HCT116 (cell line): ENCODE measurements at regions not wholly inside any gene's neighbourhood (a gene's known extent, or its start where the extent isn't known, plus 50 kb on each side); places are given as distances from the start of the nearest gene placed in this dataset.

ENCODE experiments used
- ATAC-seq: fragments of 200-7000 bp; cut with Tn5 transposase; 2 replicates; pipeline ENCODE4 v1.9.1; 2020; ENCODE audit warnings: mild to moderate bottlenecking, moderate library complexity
- BruUV-seq: library from RNA; stranded (reverse); fragments of 400-500 nt; replicated peaks from 2 replicates; lab custom pipeline; 2021; lab: Mats Ljungman, UMichigan
- CTCF ChIA-PET: fragments of 300-600 bp; sonication (Branson Sonifier 250); formaldehyde crosslinking; loops from one replicate; lab custom pipeline; 2021; ENCODE audit warnings: antibody characterized with exemption; lab: Charles Lee
- POLR2A ChIA-PET: fragments of 300-600, 350-600 bp; sonication (Branson Sonifier 250); formaldehyde crosslinking; loops from one replicate; lab custom pipeline; 2021; ENCODE audit warnings: antibody characterized with exemption; lab: Charles Lee
- RAD21 ChIA-PET, 2 experiments: fragments of 300-600 bp; sonication (Branson Sonifier 250); formaldehyde crosslinking; loops; one replicate each; lab custom pipeline; 2023; ENCODE audit warnings: low total read pairs in 2 of 2; ENCODE audit not compliant: uncharacterized antibody in 2 of 2, unreplicated experiment in 2 of 2, low non-redundant PET in 1 of 2; lab: Charles Lee
- DNase-seq: peaks from one replicate; pipeline ENCODE4 v3.0.0-alpha.2; 2010; ENCODE audit warnings: low read depth, low spot score
- H2AFZ ChIP-seq: fragments of 200-600 bp; shearing (Covaris generic), sonication (generic); 2 replicates; pipeline ENCODE4 v1.6.1; 2017; ENCODE audit warnings: low read depth, mixed run types, mixed read lengths, antibody characterized with exemption, low read length; ENCODE audit not compliant: poor library complexity, severe bottlenecking
- H3K27ac ChIP-seq: 2 replicates; pipeline ENCODE4 v1.5.1; 2012; ENCODE audit warnings: low read depth, low read length
- H3K27me3 ChIP-seq: fragments of 200-600 bp; sonication (generic); 2 replicates; pipeline ENCODE4 v1.6.1; 2016; ENCODE audit warnings: mixed run types, low read length, mixed read lengths; ENCODE audit not compliant: insufficient read depth
- H3K36me3 ChIP-seq, 2 experiments: fragments of 200-500 bp in 1 of 2; fragments of 200-600 bp in 1 of 2; sonication (Bioruptor generic) in 1 of 2; sonication (generic) in 1 of 2; 2 replicates each; pipeline versions ENCODE4 v1.5.1 to v1.6.1; 2014 to 2016; ENCODE audit warnings: low read length in 2 of 2, inconsistent platforms in 1 of 2, mixed read lengths in 1 of 2, mixed run types in 1 of 2; ENCODE audit not compliant: insufficient read depth in 2 of 2, control insufficient read depth in 1 of 2
- H3K4me1 ChIP-seq, 2 experiments: fragments of 200-600 bp in 1 of 2; sonication (generic) in 1 of 2; 2 replicates each; pipeline versions ENCODE4 v1.5.1 to v1.6.1; 2012 to 2017; ENCODE audit warnings: low read length in 2 of 2, inconsistent platforms in 1 of 2, mild to moderate bottlenecking in 1 of 2, mixed read lengths in 1 of 2, mixed run types in 1 of 2, moderate library complexity in 1 of 2; ENCODE audit not compliant: insufficient read depth in 2 of 2, control insufficient read depth in 1 of 2
- H3K4me2 ChIP-seq: fragments of 200-600 bp; sonication (generic); 2 replicates; pipeline ENCODE4 v1.6.1; 2017; ENCODE audit warnings: mixed run types, low read length, mixed read lengths
- H3K4me3 ChIP-seq, 2 experiments: fragments of 200-600 bp in 1 of 2; sonication (generic) in 1 of 2; replicated peaks in 1 of 2; 2 replicates each; pipeline ENCODE4 v1.5.1; 2011 to 2016; ENCODE audit warnings: low read length in 2 of 2, control low read depth in 1 of 2, low read depth in 1 of 2, mild to moderate bottlenecking in 1 of 2, mixed read lengths in 1 of 2, mixed run types in 1 of 2
- H3K79me2 ChIP-seq: fragments of 200-600 bp; sonication (generic); 2 replicates; pipeline ENCODE4 v1.6.1; 2017; ENCODE audit warnings: mild to moderate bottlenecking, mixed run types, low read length, moderate library complexity, mixed read lengths; ENCODE audit not compliant: insufficient read depth
- H3K9ac ChIP-seq: fragments of 200-600 bp; sonication (generic); 2 replicates; pipeline ENCODE4 v1.6.1; 2016; ENCODE audit warnings: low read length, mixed read lengths
- H3K9me2 ChIP-seq: fragments of 200-600 bp; sonication (generic), shearing (Covaris generic); 2 replicates; pipeline ENCODE4 v1.6.1; 2017; ENCODE audit warnings: mixed run types, mild to moderate bottlenecking, moderate library complexity; ENCODE audit not compliant: insufficient read depth
- H3K9me3 ChIP-seq, 2 experiments: fragments of 200-500 bp in 1 of 2; fragments of 200-600 bp in 1 of 2; sonication (Bioruptor generic) in 1 of 2; sonication (generic) in 1 of 2; 2 replicates each; pipeline ENCODE4 v1.6.1; 2014 to 2017; ENCODE audit warnings: low read length in 2 of 2, mixed read lengths in 2 of 2, inconsistent platforms in 1 of 2, low read depth in 1 of 2, mild to moderate bottlenecking in 1 of 2, mixed run types in 1 of 2, moderate library complexity in 1 of 2; ENCODE audit not compliant: control insufficient read depth in 1 of 2, insufficient read depth in 1 of 2
- H4K20me1 ChIP-seq: fragments of 200-600 bp; sonication (generic), shearing (Covaris generic); 2 replicates; pipeline ENCODE4 v1.6.1; 2017; ENCODE audit warnings: mixed run types, mild to moderate bottlenecking, moderate library complexity; ENCODE audit not compliant: insufficient read depth
- CBX3 ChIP-seq: IDR thresholded peaks from 2 replicates; pipeline ENCODE4 v1.6.1; 2012; ENCODE audit warnings: low read depth
- CTCF ChIP-seq, 3 experiments: fragments of 200-600 bp in 1 of 3; sonication (generic) in 1 of 3; IDR thresholded peaks in 2 of 3; conservative IDR thresholded peaks in 1 of 3; 2 replicates each; pipeline ENCODE4 v1.5.1; 2012 to 2017; ENCODE audit warnings: low read depth in 2 of 3, low read length in 2 of 3, antibody characterized with exemption in 1 of 3, borderline replicate concordance in 1 of 3, control low read depth in 1 of 3, mild to moderate bottlenecking in 1 of 3, mixed read lengths in 1 of 3, mixed run types in 1 of 3, moderate library complexity in 1 of 3; ENCODE audit not compliant: insufficient read depth in 1 of 3
- EGR1 ChIP-seq: IDR thresholded peaks from 2 replicates; pipeline ENCODE4 v1.6.1; 2012; ENCODE audit warnings: low read depth
- EZH2 ChIP-seq: fragments of 200-600 bp; sonication (generic); IDR thresholded peaks from 2 replicates; pipeline ENCODE4 v1.6.1; 2017; ENCODE audit warnings: antibody characterized with exemption, mixed run types
- FOSL1 ChIP-seq: IDR thresholded peaks from 2 replicates; pipeline ENCODE4 v1.6.1; 2012; ENCODE audit warnings: low read depth
- POLR2AphosphoS5 ChIP-seq: IDR thresholded peaks from 2 replicates; pipeline ENCODE4 v1.6.1; 2011; ENCODE audit warnings: mild to moderate bottlenecking, low read depth, low read length, moderate library complexity
- RAD21 ChIP-seq: IDR thresholded peaks from 2 replicates; pipeline ENCODE4 v1.6.1; 2012; ENCODE audit warnings: low read depth, mild to moderate bottlenecking
- REST ChIP-seq: IDR thresholded peaks from 2 replicates; pipeline ENCODE4 v1.6.1; 2012; ENCODE audit warnings: low read depth
- SP1 ChIP-seq: IDR thresholded peaks from 2 replicates; pipeline ENCODE4 v1.6.1; 2012; ENCODE audit warnings: low read depth
- TCF7L2 ChIP-seq: IDR thresholded peaks from 2 replicates; pipeline ENCODE4 v1.7.0; 2011; ENCODE audit warnings: borderline replicate concordance, inconsistent platforms; ENCODE audit not compliant: insufficient read depth, insufficient read length; ENCODE audit errors: extremely low read depth
- ZFX ChIP-seq: fragments of 450-650 bp; IDR thresholded peaks from 2 replicates; pipeline ENCODE4 v1.6.1; 2017
- intact Hi-C: fragments of 100-400 bp; cut with micrococcal nuclease; formaldehyde crosslinking; loops from 2 replicates; pipeline ENCODE4 v1.10.0; 2022

- ATAC-seq, result no peak
- H3K4me3 ChIP-seq, result no peak overlapping the region
- TF ChIP-seq SP1 (no peak), REST (no peak), ZFX (no peak), CBX3 (no peak)
- BruUV-seq, result no TSS peak
- H3K4me1 ChIP-seq, result no peaks in the 10 kb centered on the region
- intact Hi-C loops, result no loop called here
- H3K4me2 ChIP-seq, result no peak overlapping the region
- no peaks in the 10 kb centered on the region for H3K36me3 ChIP-seq
- DNase-seq, result no peak
- RAD21 ChIA-PET, result no interaction called here
- no peaks in the 10 kb centered on the region for H3K9me2 ChIP-seq
- CTCF ChIA-PET, result no interaction called here
- H2AFZ ChIP-seq, result no peak overlapping the region
- H3K27ac ChIP-seq, result no peak overlapping the region
- H3K79me2 ChIP-seq, result no peaks in the 10 kb centered on the region
- H3K9ac ChIP-seq, result no peak overlapping the region
- no peaks in the 10 kb centered on the region for H3K9me3 ChIP-seq
- 0 out of 2 replicates have a peak, but pooled peaks cover 3% of the 10 kb centered on the region for H3K27me3 ChIP-seq
- POLR2A ChIA-PET, result no interaction called here
- H4K20me1 ChIP-seq, result no peaks in the 10 kb centered on the region
Measured at GRCh38 chr1:214980921-214981320, 101.6 kb upstream of the KCNK2 start.

GRCh38 chr1:214983126-214983869 lies 99.2 kb upstream of the KCNK2 start:
- intact Hi-C loops, result no loop called here
- POLR2A ChIA-PET, result no interaction called here
- BruUV-seq, result no TSS peak
- CTCF ChIA-PET, result no interaction called here
- Histone ChIP-seq H3K9me2 (no peaks in the 10 kb centered on the region), H3K27ac (no peak overlapping the region), H3K79me2 (no peaks in the 10 kb centered on the region), H2AFZ (no peak overlapping the region), H3K9ac (no peak overlapping the region), H3K36me3 (no peaks in the 10 kb centered on the region), H3K4me3 (no peak overlapping the region), H3K4me1 (no peaks in the 10 kb centered on the region), H4K20me1 (no peaks in the 10 kb centered on the region), H3K4me2 (no peak overlapping the region), H3K27me3 (0 out of 2 replicates have a peak, but pooled peaks cover 3% of the 10 kb centered on the region), H3K9me3 (no peaks in the 10 kb centered on the region)
- ATAC-seq, result no peak
- DNase-seq, result no peak
- RAD21 ChIA-PET, result no interaction called here
- TF ChIP-seq POLR2AphosphoS5 (no peak), RAD21 (no peak), EZH2 (no peak), EGR1 (no peak), CTCF (IDR thresholded peaks at IDR 0.05 in 2 of 3, conservative IDR thresholded peaks at IDR 0.05 in 1 of 3; ENCODE audit: borderline replicate concordance in 1 of 3, insufficient read depth in 1 of 3, low read depth in 2 of 3, low read length in 2 of 3) (no peak), FOSL1 (no peak), TCF7L2 (no peak)
